ENCODE measurements at regions not wholly inside any gene's neighbourhood (a gene's known extent, or its start where the extent isn't known, plus 50 kb on each side); places are given as distances from the start of the nearest gene placed in this dataset.

- H3K27ac ChIP-seq (ENCODE audit: low read depth, low read length), result no peak overlapping the region
- no peak overlapping the region for H3K4me3 ChIP-seq (ENCODE audit: low read length)
- H3K9me2 ChIP-seq (replicated peaks; ENCODE audit: control insufficient read depth, low read length), result no peaks in the 10 kb centered on the region
- no peaks in the 10 kb centered on the region for H3K9me3 ChIP-seq (ENCODE audit: control insufficient read depth, insufficient read depth, low read length)
- no peaks in the 10 kb centered on the region for H3K4me1 ChIP-seq (ENCODE audit: control insufficient read depth, low read length)
- no peaks in the 10 kb centered on the region for H3F3A ChIP-seq (ENCODE audit: control insufficient read depth, insufficient read depth)
- H3K27me3 ChIP-seq (ENCODE audit: control insufficient read depth, low read length), result peaks cover 6% of the 10 kb centered on the region
- no peak overlapping the region for H3K4me2 ChIP-seq (ENCODE audit: low read length)
- H3K79me2 ChIP-seq (ENCODE audit: control insufficient read depth, low read length), result no peaks in the 10 kb centered on the region
- TF ChIP-seq EZH2phosphoT487 (IDR thresholded peaks at IDR 0.05; ENCODE audit: borderline replicate concordance, low read length), result no peak
- no peak for TF ChIP-seq CTCF (IDR thresholded peaks at IDR 0.05; ENCODE audit: low read depth, low read length, poor library complexity, severe bottlenecking)
- no peaks in the 10 kb centered on the region for H4K20me1 ChIP-seq (ENCODE audit: control insufficient read depth, insufficient read depth, low read depth, low read length)
- no peaks in the 10 kb centered on the region for H3K36me3 ChIP-seq (ENCODE audit: control insufficient read depth, low read length)
Measured at GRCh38 chr11:116415095-116415494, 357.7 kb downstream of the BUD13 start.

- H3K36me3 ChIP-seq (ENCODE audit: control insufficient read depth, low read length), result no peaks in the 10 kb centered on the region
- no peaks in the 10 kb centered on the region for H3K79me2 ChIP-seq (ENCODE audit: control insufficient read depth, low read length)
- H3K9me3 ChIP-seq (ENCODE audit: control insufficient read depth, insufficient read depth, low read length), result no peaks in the 10 kb centered on the region
- no peak overlapping the region for H3K4me2 ChIP-seq (ENCODE audit: low read length)
- peaks cover 6% of the 10 kb centered on the region for H3K27me3 ChIP-seq (ENCODE audit: control insufficient read depth, low read length)
- H3K27ac ChIP-seq (ENCODE audit: low read depth, low read length), result no peak overlapping the region
- no peaks in the 10 kb centered on the region for H3K4me1 ChIP-seq (ENCODE audit: control insufficient read depth, low read length)
- TF ChIP-seq EZH2phosphoT487 (IDR thresholded peaks at IDR 0.05; ENCODE audit: borderline replicate concordance, low read length), result no peak
- no peak for TF ChIP-seq CTCF (IDR thresholded peaks at IDR 0.05; ENCODE audit: low read depth, low read length, poor library complexity, severe bottlenecking)
- H3K9me2 ChIP-seq (replicated peaks; ENCODE audit: control insufficient read depth, low read length), result no peaks in the 10 kb centered on the region
- H3K4me3 ChIP-seq (ENCODE audit: low read length), result no peak overlapping the region
- no peaks in the 10 kb centered on the region for H3F3A ChIP-seq (ENCODE audit: control insufficient read depth, insufficient read depth)
- no peaks in the 10 kb centered on the region for H4K20me1 ChIP-seq (ENCODE audit: control insufficient read depth, insufficient read depth, low read depth, low read length)
Measured at GRCh38 chr11:116414357-116414880, 358.4 kb downstream of the BUD13 start.

GRCh38 chr11:116413301-116414242 is 359.2 kb downstream of the BUD13 start:
- H4K20me1 ChIP-seq (ENCODE audit: control insufficient read depth, insufficient read depth, low read depth, low read length), result no peaks in the 10 kb centered on the region
- H3K4me3 ChIP-seq (ENCODE audit: low read length), result no peak overlapping the region
- no peaks in the 10 kb centered on the region for H3K9me3 ChIP-seq (ENCODE audit: control insufficient read depth, insufficient read depth, low read length)
- no peak overlapping the region for H3K4me2 ChIP-seq (ENCODE audit: low read length)
- no peaks in the 10 kb centered on the region for H3K4me1 ChIP-seq (ENCODE audit: control insufficient read depth, low read length)
- TF ChIP-seq CTCF (IDR thresholded peaks at IDR 0.05; ENCODE audit: low read depth, low read length, poor library complexity, severe bottlenecking) (no peak), EZH2phosphoT487 (IDR thresholded peaks at IDR 0.05; ENCODE audit: borderline replicate concordance, low read length) (no peak)
- no peaks in the 10 kb centered on the region for H3K9me2 ChIP-seq (replicated peaks; ENCODE audit: control insufficient read depth, low read length)
- no peaks in the 10 kb centered on the region for H3F3A ChIP-seq (ENCODE audit: control insufficient read depth, insufficient read depth)
- no peak overlapping the region for H3K27ac ChIP-seq (ENCODE audit: low read depth, low read length)
- H3K27me3 ChIP-seq (ENCODE audit: control insufficient read depth, low read length), result peaks cover 6% of the 10 kb centered on the region
- no peaks in the 10 kb centered on the region for H3K79me2 ChIP-seq (ENCODE audit: control insufficient read depth, low read length)
- no peaks in the 10 kb centered on the region for H3K36me3 ChIP-seq (ENCODE audit: control insufficient read depth, low read length)

Measured in DOHH2 (cell line).